DMS79 (cell line): ENCODE measurements at regions not wholly inside any gene's neighbourhood (a gene's known extent, or its start where the extent isn't known, plus 50 kb on each side); places are given as distances from the start of the nearest gene placed in this dataset.

Experiments used
- DNase-seq: peaks from one replicate; lab custom pipeline; 2025; lab: John Stamatoyannopoulos, UW

DNA sequence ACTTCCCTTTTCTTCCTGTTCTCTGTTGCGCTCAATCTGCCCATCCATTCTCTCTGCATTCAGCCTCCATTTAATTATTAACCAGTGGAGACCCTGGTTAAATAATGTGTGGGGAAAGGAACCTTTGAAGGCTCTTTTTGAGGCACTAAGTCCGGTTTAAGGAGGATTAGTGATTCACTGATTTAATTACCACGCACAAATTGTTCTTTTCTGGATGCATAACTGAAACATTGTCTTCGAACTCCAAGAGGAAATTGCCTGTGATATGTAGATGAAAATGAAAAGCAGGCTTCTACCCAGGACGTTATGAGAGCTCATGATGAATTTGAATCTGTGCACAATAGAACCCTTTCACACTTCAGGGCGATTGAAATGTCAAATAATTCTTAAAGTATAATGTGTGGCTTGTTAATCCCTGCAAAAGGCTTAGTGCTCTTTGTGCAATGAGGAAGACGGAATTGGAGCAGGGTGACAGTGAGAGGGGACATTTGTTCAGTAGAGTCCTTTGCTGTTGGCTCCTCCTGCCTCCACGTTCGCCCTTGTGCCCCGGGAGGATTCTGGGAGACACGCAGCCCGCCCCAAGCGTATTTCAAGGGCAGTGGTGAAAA is 51.1 kb upstream of the ZNF236 start:
- DNase-seq = no peak

- DNase-seq = no peak
Measured at GRCh38 chr18:76767954-76768353, 54.4 kb upstream of the ZNF236 start.

DNA sequence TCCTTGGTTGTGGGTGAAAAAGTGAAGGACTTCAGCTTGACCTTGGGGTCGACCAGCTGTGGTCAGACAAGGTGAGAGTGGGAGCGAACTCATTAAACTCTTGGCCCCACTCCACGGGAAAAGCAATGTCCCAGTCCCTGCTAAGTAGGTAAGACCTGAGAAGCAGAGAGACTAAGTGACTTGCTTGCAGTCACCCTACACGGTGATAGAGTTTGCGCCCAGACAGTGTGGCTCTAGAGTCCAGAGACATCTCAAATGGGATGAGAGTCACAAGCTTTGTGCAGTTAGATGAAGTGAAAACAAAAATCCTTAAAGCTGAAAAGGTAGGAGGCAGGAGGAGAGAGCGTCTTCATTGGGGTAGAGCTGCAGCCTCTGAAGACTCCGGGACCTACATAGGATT is 55.9 kb upstream of the ZNF236 start:
- no peak for DNase-seq

DNA sequence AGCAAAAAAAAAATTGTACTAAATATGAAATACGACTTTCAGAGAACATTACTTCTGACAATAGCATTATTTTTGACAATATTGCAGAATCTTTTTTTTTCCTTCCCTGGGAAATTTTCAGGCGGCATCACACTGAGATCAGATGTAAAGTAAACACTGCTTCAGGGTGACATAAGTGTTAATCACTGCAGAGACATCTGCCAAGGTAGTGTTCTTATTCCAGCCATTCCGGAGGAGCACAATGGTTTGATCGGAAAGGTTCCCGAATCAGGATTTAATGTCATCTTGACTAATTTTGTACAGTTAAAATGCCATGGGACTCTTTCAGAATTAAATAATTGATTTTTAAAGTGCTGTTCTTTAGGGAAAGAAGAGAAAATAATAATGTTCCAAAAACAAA is 56.7 kb upstream of the ZNF236 start:
- no peak for DNase-seq

GRCh38 chr18:76764291-76764901 is 58.0 kb upstream of the ZNF236 start:
- DNase-seq = no peak

DNA sequence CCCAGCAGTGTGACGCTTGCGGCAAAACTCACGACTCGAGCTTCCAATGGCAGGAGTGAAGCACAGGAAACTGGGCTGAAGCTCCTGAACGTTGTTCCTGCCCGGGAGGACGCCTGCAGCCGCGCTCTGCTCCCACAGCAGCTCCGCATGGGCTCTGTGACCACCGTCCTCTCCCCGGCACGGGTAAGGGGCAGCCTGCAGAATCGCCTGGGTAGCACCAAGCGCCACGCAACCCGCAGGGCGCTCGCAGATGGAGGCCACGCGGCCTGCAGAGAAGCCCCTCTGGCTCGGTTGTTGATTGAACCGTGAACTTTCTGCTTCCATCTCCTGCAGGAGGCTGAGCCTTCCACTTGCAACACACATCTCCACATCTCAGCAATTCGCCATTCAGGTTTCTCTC is 63.3 kb upstream of the ZNF236 start:
- DNase-seq = no peak

DNA sequence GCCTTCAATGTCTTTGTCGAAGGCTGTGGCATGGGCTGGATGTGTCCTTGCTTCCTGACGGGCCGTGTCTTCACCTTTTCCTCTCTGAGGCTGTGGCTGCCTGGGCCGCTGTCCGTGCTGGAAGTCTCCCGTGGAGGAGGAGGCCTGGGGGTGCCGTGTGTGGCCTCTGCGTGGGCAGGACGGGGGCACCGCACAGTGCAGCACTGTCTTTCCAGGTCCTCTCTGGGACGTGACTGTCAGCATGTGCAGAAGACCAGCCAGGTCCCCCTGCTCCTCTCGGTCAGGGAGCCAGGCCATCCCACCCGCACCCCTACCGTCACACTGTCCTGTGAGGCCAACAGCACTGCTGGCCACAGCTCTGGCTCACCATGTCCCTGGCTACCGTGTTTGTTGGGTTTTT is 64.4 kb upstream of the ZNF236 start:
- DNase-seq = no peak

DNA sequence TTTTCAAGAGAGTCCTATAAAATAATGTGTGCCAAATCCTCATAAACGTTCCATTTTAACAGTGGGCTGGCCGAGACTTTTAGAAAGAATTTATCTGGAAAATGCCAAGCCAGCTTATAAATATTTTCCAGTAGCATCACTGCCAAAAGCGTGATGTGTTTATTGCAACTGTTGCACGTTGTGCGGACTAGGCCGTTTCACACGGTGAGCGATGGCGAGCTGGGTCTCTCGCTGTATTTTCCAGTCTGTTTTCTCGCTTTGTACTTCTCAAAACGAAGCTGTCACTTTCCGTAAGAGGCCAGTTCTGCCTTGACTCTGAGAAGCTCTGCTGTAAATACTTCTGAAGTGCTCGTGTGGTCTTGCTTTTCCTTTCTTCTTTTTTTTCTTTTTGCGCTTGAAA is 65.0 kb upstream of the ZNF236 start:
- no peak for DNase-seq

DNA sequence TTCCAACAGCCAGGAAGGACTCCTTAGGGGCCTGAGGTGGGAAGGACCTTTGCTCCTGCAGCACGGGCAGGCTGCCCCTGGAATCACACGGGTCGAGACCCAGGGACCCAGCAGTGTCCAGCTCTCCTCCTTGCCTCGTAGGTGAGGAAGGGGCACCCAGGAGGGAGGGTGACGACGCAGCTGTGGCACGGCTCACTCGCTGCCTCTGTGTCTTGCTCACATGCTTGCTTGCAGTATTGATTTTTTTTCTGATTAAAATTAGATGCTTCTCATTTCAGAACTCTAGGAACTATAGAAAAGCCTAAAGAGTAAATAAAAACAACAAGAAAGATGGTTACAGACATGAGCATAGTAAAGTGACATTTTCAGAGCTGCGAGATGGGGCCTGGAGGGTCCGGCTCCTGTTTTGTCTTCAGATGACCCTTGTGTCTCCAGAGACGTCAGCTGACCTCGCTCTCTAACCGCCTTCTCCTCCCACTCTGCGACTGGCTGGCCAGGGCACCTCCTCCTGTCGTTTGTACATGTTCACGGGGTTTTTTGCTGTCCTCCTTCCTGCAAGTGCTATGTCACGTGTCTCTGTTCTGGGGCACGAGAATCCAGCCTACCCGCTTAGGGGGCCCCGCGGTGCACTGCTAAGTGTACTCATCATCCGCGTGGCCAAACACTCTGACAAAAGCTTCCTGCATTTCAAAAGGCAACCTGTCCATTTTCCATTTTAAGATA is 65.7 kb upstream of the ZNF236 start:
- no peak for DNase-seq

GRCh38 chr18:76754351-76754750 is 68.0 kb upstream of the ZNF236 start:
- DNase-seq = no peak

DNA sequence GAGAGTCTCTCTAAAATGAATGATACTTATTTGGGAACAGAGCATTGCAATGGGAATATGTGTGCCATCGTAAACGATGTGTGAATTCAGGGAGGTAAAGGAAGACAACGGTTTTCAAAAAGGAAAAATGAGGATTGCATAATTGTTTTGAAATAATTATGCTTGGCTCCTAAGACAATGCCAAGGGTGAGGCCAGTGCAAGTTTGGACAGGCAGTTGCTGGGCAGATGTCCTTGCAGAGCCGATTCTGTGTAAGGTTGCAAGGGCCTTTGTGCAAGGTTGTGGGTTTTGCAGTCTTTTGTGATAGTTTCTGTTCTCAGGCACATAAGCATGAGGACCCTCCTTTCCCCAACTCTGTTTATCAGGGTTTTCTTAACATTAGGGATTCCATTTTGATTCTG is 70.0 kb upstream of the ZNF236 start:
- DNase-seq = no peak

DNA sequence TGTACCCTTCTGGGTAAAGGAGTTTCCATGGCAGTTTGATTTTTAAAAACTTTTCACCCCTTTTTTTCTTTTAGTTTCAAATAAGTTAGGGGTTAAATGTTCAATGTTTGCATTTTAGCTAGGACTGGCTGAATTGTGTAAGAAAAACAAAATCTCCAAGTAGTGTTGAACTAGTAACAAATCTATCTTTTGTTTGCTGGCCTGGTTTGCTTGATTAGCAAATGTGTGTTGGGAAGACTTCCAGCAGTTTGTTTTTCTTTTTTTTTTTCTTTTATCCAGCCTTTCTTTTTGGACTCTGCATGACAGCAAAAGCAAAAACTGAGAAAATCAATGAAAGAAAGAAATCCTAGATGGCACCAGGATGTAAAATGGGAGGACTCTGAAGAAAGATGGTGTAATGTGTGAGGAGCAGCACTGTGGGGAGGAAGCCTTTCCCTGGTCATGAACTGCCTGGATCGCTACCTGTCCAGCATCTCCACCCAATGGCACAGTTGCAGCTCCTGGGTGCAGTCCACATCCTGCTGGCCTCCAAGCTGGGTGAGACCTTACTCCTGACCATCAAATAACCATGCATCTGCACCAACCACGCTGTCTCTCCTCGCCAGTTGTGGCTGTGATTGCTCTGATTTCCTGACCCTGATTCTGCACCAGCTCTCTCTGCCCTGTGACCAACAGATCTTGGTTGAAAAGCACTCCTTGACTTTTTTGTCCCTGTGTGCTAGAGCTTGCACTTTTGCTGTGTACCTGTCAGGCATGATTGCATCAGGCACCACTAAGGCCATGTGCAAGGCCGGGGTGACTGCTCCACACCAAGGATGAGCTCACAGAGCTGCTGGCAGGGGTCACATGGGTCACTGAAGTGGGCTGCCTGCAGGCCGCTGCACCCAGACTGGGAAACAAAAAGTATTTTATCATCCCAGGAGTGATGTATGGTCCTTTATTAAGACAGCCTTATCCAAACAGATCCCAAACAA is 71.2 kb upstream of the ZNF236 start:
- DNase-seq = no peak

- DNase-seq = no peak
Measured at GRCh38 chr18:76750269-76750668, 72.1 kb upstream of the ZNF236 start.

GRCh38 chr18:76747676-76748075 is 74.7 kb upstream of the ZNF236 start:
- no peak for DNase-seq

GRCh38 chr18:76741346-76741745 is 81.0 kb upstream of the ZNF236 start:
- no peak for DNase-seq

- no peak for DNase-seq
Measured at GRCh38 chr18:76736309-76736708, 86.0 kb upstream of the ZNF236 start.

DNA sequence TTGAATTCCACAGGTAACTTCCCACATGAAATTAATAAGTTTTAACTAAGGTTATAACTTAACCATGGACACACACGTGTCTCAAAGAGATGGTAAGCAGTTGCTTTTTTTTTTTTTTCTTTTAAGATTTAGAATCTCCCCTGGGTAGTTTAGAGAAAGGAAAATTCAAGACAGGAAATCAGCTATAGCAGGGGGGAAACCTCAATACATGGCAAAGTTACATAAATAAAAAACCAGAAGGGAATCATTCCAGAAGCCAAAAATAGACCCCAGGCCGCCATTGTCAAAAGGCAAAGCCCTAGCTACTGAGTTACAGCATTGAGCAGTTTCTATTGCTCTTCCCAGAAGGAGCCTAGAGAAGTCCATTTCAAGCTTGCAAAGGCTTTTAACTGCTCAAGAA is 91.5 kb upstream of the ZNF236 start:
- no peak for DNase-seq

DNA sequence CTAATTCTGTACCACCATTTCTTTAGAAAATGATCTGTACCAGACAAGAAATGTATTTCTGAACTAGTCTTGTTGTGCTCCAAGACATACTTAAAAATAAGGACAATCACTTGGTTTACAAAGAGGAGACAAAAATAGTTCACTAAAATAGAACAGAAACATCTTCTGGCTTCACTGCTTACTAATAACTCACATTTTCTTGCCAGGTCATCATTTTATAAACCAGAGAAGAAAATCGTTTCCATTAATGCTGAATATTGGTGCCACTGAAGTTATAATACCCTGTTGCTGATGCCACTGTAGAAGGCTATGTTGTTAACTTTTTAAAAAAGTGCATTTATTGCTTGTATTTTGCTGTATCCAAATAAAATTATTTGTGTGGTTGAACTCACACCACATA is 94.8 kb upstream of the ZNF236 start:
- DNase-seq = no peak

DNA sequence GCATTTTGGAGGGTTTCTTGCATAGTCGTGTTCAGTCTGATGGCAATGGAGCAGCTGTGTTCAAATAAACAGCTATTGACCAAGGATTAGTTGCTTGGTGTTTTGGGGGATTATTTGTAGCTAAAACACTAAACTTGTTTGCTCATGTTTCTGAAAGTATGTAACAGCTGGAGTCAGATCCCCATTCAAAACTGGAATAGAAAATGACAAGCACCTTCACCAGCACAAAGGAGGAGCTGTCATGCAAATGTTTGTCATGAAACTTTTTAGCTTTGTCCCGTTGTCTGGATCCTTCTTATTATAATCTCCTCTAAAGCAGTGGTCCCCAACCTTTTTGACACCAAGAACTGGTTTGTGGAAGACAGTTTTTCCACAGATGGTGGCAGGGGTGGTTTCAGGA is 96.9 kb upstream of the ZNF236 start:
- DNase-seq = no peak

GRCh38 chr18:76722224-76723061 is 99.9 kb upstream of the ZNF236 start:
- DNase-seq = no peak

DNA sequence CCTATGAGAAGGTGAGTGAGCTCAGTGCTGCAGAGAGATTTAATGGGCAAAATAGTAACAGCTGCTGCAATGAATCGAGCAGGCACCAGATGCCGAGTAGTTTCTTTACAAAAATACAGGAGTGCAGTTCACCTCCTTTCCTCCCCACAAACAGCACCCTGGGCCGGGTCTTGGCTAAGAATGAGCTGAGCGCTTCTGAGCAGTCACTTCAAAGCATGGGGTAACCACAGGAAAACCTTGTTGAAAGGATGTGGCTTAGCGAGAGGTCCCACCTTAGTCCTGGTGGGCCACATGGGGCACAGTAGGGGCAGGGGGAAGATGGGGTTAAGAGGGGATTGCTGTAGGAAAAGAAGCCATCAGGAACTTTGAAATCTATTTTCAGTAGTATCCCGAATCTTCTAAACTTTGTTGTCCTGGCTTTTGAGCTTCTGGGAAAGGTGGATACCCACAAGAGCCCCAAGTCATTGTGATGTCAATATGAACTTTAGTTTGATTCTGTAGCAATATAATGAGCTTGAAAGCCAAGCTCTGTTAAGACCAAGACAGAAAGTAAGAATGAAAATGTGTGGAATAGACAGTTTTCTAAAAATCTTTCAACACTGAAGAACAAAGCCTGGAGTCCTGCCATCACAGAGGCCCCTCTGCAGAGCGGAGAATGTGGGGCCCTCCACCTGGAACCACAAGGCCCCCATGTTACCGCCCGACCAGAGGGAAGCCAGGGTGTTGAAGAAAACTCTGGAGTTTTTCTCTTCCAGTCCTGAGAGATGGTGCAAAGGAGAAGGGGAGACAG is 101.0 kb upstream of the ZNF236 start:
- DNase-seq = no peak
